ENCODE measurements at regions not wholly inside any gene's neighbourhood (a gene's known extent, or its start where the extent isn't known, plus 50 kb on each side); places are given as distances from the start of the nearest gene placed in this dataset.

DNA sequence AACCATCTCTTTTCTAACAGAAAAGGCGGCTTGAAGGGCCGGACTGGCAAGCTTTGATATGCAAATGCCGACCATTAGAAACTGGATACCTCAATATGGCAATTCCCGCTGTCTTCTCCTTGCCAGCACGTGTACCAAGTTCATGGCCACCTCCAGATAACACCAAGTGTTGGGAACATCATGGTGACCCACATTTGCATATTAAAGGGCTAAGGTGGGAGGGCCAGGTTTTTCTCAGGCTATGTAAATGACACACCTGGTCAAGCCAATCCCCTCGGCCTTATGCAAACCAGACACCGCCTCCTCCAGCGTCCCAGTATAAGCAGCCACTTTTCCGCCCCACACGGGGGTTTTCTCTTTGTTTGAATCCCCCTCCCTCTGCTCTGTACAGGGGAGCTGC lies 110.7 kb downstream of the DACT2 start:
- Histone ChIP-seq H3K56ac (ENCODE audit: extremely low read depth, insufficient read depth, low read length) (no peak overlapping the region), H3K9me3 (ENCODE audit: control insufficient read depth, insufficient read depth, low read length) (peaks cover 31% of the 10 kb centered on the region), H3K27ac (ENCODE audit: insufficient read depth, low read length) (no peak overlapping the region), H2BK5ac (ENCODE audit: low read depth, low read length, poor library complexity, severe bottlenecking) (no peak overlapping the region), H3K79me1 (ENCODE audit: low read depth in 1 of 2, low read length in 2 of 2) (no peaks in the 10 kb centered on the region), H3K23ac (ENCODE audit: low read depth, low read length) (no peak overlapping the region), H2BK15ac (ENCODE audit: low read depth, low read length) (no peak overlapping the region), H3K4me1 (ENCODE audit: control insufficient read depth, insufficient read depth, low read length) (no peaks in the 10 kb centered on the region), H3K9ac (ENCODE audit: low read depth, low read length) (no peak overlapping the region), H4K91ac (ENCODE audit: insufficient read depth, low read depth, low read length) (no peak overlapping the region), H3K4me3 (ENCODE audit: insufficient read depth, low read depth, low read length) (no peak overlapping the region), H4K8ac (ENCODE audit: low read depth in 2 of 2, low read length in 2 of 2) (no peak overlapping the region), H3K18ac (ENCODE audit: low read depth, low read length) (no peak overlapping the region), H3K9me1 (ENCODE audit: insufficient read depth, low read length) (no peaks in the 10 kb centered on the region), H2AFZ (replicated peaks; ENCODE audit: low read length, poor library complexity) (no peak overlapping the region), H2BK120ac (ENCODE audit: low read depth, low read length) (no peak overlapping the region), H4K20me1 (ENCODE audit: insufficient read depth, low read length) (no peaks in the 10 kb centered on the region), H3K27me3 (ENCODE audit: control insufficient read depth, insufficient read depth, low read length) (no peaks in the 10 kb centered on the region), H4K5ac (ENCODE audit: low read depth, low read length) (no peak overlapping the region), H3K4me2 (ENCODE audit: low read depth, low read length) (no peak overlapping the region), H2AK5ac (ENCODE audit: low read depth, low read length) (no peak overlapping the region), H3K4ac (ENCODE audit: low read depth, low read length) (no peak overlapping the region), H3K14ac (replicated peaks; ENCODE audit: low read depth, low read length) (no peak overlapping the region), H3K36me3 (ENCODE audit: control insufficient read depth, insufficient read depth, low read length) (no peaks in the 10 kb centered on the region), H2BK20ac (ENCODE audit: low read depth, low read length) (no peak overlapping the region), H2AK9ac (replicated peaks; ENCODE audit: low read depth, low read length, poor library complexity) (no peak overlapping the region)
- WGBS, 2 experiments (ENCODE audit: extremely low coverage in 2 of 2, insufficient read length in 1 of 2), result 78% methylated on average over 4 of the region's 10 CpGs; no CpG with 5 or more reads in 1 of the 2 experiments
- CTCF ChIA-PET, result no interaction called here
- no TSS peak for BruUV-seq (replicated peaks)
- POLR2A ChIA-PET (ENCODE audit: unreplicated experiment), result no interaction called here
- DNase-seq (no peak), ATAC-seq (ENCODE audit: low read depth) (no peak)
- dilution Hi-C loops (cut with HindIII; ENCODE audit: low sequenced_read_pairs, unreplicated experiment) (no loop called here), intact Hi-C loops (cut with micrococcal nuclease) (no loop called here), in situ Hi-C loops (cut with MboI; ENCODE audit: low sequenced_read_pairs) (no loop called here)
- no peak for TF ChIP-seq RCOR1 (IDR thresholded peaks at IDR 0.05; ENCODE audit: insufficient replicate concordance, low read length)
- no peak for TF ChIP-seq RAD21 (IDR thresholded peaks at IDR 0.05; ENCODE audit: low read length)
- no peak for TF ChIP-seq SMC3 (IDR thresholded peaks at IDR 0.05; ENCODE audit: low read depth, low read length)
- TF ChIP-seq CEBPB (IDR thresholded peaks at IDR 0.05; ENCODE audit: low read depth, low read length), result no peak
- TF ChIP-seq FOS (IDR thresholded peaks at IDR 0.05; ENCODE audit: low read depth, low read length), result no peak
- TF ChIP-seq MAZ (IDR thresholded peaks at IDR 0.05; ENCODE audit: borderline replicate concordance, low read depth, low read length), result no peak
- TF ChIP-seq, protein P1, sequence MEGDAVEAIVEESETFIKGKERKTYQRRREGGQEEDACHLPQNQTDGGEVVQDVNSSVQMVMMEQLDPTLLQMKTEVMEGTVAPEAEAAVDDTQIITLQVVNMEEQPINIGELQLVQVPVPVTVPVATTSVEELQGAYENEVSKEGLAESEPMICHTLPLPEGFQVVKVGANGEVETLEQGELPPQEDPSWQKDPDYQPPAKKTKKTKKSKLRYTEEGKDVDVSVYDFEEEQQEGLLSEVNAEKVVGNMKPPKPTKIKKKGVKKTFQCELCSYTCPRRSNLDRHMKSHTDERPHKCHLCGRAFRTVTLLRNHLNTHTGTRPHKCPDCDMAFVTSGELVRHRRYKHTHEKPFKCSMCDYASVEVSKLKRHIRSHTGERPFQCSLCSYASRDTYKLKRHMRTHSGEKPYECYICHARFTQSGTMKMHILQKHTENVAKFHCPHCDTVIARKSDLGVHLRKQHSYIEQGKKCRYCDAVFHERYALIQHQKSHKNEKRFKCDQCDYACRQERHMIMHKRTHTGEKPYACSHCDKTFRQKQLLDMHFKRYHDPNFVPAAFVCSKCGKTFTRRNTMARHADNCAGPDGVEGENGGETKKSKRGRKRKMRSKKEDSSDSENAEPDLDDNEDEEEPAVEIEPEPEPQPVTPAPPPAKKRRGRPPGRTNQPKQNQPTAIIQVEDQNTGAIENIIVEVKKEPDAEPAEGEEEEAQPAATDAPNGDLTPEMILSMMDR (conservative IDR thresholded peaks at IDR 0.05; ENCODE audit: low read depth, low read length), result no peak
- no peak for TF ChIP-seq NFE2L2 (IDR thresholded peaks at IDR 0.05; ENCODE audit: low read depth, low read length)
- TF ChIP-seq MXI1 (IDR thresholded peaks at IDR 0.05; ENCODE audit: borderline replicate concordance, low read depth, low read length), result no peak
- TF ChIP-seq, protein P2, sequence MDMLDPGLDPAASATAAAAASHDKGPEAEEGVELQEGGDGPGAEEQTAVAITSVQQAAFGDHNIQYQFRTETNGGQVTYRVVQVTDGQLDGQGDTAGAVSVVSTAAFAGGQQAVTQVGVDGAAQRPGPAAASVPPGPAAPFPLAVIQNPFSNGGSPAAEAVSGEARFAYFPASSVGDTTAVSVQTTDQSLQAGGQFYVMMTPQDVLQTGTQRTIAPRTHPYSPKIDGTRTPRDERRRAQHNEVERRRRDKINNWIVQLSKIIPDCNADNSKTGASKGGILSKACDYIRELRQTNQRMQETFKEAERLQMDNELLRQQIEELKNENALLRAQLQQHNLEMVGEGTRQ (IDR thresholded peaks at IDR 0.05; ENCODE audit: low read depth, low read length), result no peak

Data from IMR-90 (cell line).